ENCODE measurements at regions not wholly inside any gene's neighbourhood (a gene's known extent, or its start where the extent isn't known, plus 50 kb on each side); places are given as distances from the start of the nearest gene placed in this dataset.

GRCh38 chr2:8490166-8490721 is 191.6 kb upstream of the ID2 start:
- Histone ChIP-seq H3K4me1 (peaks cover 25 to 76% (median 45%) of the 10 kb centered on the region in 4 donors), H3K36me3 (no peaks in the 10 kb centered on the region), H3K9me3 (no peaks in the 10 kb centered on the region), H3K27ac (no peak overlapping the region), H3K27me3 (peaks cover 0 to 17% (median 0%) of the 10 kb centered on the region in 3 donors), H3K4me3 (no peak overlapping the region)
- intact Hi-C loops (cut with DNase I; ENCODE audit: low total_unique reads), result no loop called here
- TF ChIP-seq EP300 (IDR thresholded peaks at IDR 0.05), result no peak
- TF ChIP-seq POLR2AphosphoS5 (IDR thresholded peaks at IDR 0.05), result no peak
- no peak for TF ChIP-seq CTCF (IDR thresholded peaks at IDR 0.05)
- TF ChIP-seq POLR2A (IDR thresholded peaks at IDR 0.05), result no peak
- DNase-seq, result no peak
- WGBS, 5 donors, result 78 to 94% (median 84%) methylated on average over 2 of the region's 2 CpGs

- peak; percentile 53 to 66 for DNase-seq
- Histone ChIP-seq H3K9me3 (no peaks in the 10 kb centered on the region), H3K4me1 (peaks cover 25 to 86% (median 50%) of the 10 kb centered on the region in 4 donors), H3K27me3 (peaks cover 0 to 17% (median 0%) of the 10 kb centered on the region in 3 donors), H3K4me3 (no peak overlapping the region), H3K36me3 (no peaks in the 10 kb centered on the region), H3K27ac (peak overlapping the region; percentile 40 to 65 (median 48))
- intact Hi-C loops (cut with DNase I; ENCODE audit: low total_unique reads), result no loop called here
- no peak for TF ChIP-seq POLR2A (IDR thresholded peaks at IDR 0.05)
- TF ChIP-seq POLR2AphosphoS5 (IDR thresholded peaks at IDR 0.05), result peak in 1 of 3 donors; percentile 9
- WGBS, 5 donors, result 22 to 51% (median 39%) methylated on average over 17 of the region's 17 CpGs
These were observed 190.4 kb upstream of the ID2 start for GRCh38 chr2:8491296-8492027.

- no peaks in the 10 kb centered on the region for H3K36me3 ChIP-seq
- 90 to 96% (median 92%) methylated on average over 9 of the region's 9 CpGs for WGBS, 5 donors
These were observed 187.7 kb upstream of the ID2 start for GRCh38 chr2:8494151-8494550.

DNA sequence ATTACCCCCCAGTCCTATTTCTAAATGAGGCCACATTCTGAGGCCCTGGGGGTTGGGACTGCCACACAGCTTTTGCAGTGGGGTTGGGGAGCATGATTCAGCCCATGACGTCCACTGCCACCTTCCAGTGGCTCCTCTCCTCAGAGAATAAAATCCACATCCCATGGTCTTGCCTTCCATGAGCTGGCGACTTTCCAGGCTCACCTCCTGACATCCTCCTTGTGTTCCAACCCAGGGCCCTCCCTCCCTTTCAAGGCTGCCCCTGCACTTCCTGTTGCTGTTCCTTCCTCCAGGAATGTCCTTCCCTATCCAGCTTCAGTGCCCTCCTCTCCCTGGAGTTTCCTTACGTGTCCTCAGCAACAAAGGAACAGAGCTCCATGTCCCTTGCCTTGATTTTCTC is 187.3 kb upstream of the ID2 start:
- DNase-seq, result no peak

More at GRCh38 chr2:8494151-8494550, 187.7 kb upstream of the ID2 start:
- H3K4me3 ChIP-seq, result no peak overlapping the region
- no peaks in the 10 kb centered on the region for H3K27me3 ChIP-seq
- no peaks in the 10 kb centered on the region for H3K9me3 ChIP-seq
- no peak for DNase-seq
- no peak for TF ChIP-seq POLR2A (IDR thresholded peaks at IDR 0.05)
- intact Hi-C loops (cut with DNase I; ENCODE audit: low total_unique reads), result no loop called here
- no peak overlapping the region for H3K27ac ChIP-seq
- H3K4me1 ChIP-seq, result peaks cover 25 to 81% (median 51%) of the 10 kb centered on the region in 4 donors

More for the DNA sequence above, 187.3 kb upstream of the ID2 start:
- Histone ChIP-seq H3K4me3 (no peak overlapping the region), H3K27ac (peak overlapping the region in 1 of 5 donors; percentile 19), H3K4me1 (peaks cover 25 to 84% (median 52%) of the 10 kb centered on the region in 4 donors), H3K27me3 (no peaks in the 10 kb centered on the region), H3K36me3 (no peaks in the 10 kb centered on the region), H3K9me3 (no peaks in the 10 kb centered on the region)
- TF ChIP-seq POLR2AphosphoS5 (IDR thresholded peaks at IDR 0.05), result no peak
- no peak for TF ChIP-seq CTCF (IDR thresholded peaks at IDR 0.05)
- TF ChIP-seq EP300 (IDR thresholded peaks at IDR 0.05), result no peak
- no peak for TF ChIP-seq POLR2A (IDR thresholded peaks at IDR 0.05)
- intact Hi-C loops (cut with DNase I; ENCODE audit: low total_unique reads), result no loop called here
- 82 to 90% (median 84%) methylated on average over 3 of the region's 3 CpGs for WGBS, 5 donors
